GM19351 (cell line): ENCODE measurements at regions not wholly inside any gene's neighbourhood (a gene's known extent, or its start where the extent isn't known, plus 50 kb on each side); places are given as distances from the start of the nearest gene placed in this dataset.

Source experiments
- ATAC-seq: cut with Tn5 transposase; IDR thresholded peaks from one replicate; pipeline ENCODE4 v1.9.1; 2021; ENCODE audit warnings: mild to moderate bottlenecking, moderate library complexity; ENCODE audit not compliant: unreplicated experiment

DNA sequence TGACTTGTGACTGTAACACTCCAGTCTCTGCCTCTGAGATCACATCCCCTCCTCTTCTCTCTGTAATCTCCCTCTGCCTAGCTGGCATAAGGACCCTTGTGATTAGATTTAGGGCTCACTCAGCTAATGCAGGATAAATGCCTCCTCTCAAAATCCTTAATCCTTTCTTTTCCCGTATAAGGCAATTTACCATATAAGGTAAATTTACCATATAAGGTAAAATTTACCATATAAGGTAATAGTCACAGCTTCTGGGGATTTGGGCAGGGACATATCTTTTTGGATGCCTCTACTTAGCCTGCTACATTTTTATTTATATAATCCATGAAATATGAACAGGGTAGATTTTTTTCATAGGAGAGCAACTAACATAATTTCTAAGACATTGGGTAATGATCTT lies 318.0 kb upstream of the PUM3 start:
- no peak for ATAC-seq

- no peak for ATAC-seq
Observed at GRCh38 chr9:3157011-3157410, 313.1 kb upstream of the PUM3 start.

DNA sequence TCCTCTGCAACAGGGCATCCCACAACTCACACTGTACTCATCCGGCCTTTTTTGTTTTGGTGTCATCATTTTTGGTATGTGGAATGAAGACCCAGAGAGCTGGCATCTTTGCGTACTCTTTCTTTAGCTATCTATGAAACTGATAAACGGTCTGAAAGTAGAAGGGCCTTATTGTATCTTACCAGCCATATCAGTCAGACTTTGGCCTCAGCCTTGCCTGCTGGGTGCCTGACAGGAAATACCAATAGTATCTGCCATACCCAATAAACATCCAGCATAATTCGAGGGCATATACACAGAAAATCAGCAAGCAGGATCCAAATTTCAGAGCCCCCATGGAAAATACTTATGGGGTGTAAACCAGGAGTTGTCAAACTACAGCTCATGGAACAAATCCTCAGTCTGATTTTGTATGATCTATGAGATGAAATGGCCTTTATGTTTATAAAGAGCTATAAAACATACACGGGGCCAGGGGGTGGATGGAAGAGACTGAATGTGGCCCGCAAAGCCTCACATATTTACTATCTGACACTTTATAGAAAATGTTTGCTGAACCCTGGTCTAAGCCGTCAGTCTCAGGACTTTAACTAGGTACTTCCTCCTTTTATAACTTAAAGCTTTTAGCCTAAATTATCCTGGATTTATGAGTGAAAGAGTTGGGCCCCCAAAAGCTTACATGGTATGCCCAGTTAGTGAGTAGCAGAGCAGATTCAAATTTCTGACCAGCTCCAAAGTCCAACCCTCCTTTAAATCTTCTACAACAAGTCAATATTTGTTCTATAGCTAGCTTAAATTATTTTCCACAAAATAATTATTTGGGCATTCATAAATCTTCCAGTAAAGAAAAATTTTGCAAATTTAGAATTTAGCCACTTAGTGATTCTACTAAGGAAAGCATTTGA lies 308.0 kb upstream of the PUM3 start:
- no peak for ATAC-seq

- ATAC-seq = no peak
Observed at GRCh38 chr9:3150074-3150473, 306.2 kb upstream of the PUM3 start.

GRCh38 chr9:3138231-3139229 lies 294.6 kb upstream of the PUM3 start:
- ATAC-seq = no peak

- no peak for ATAC-seq
Observed at GRCh38 chr9:3137347-3137695, 293.4 kb upstream of the PUM3 start.

DNA sequence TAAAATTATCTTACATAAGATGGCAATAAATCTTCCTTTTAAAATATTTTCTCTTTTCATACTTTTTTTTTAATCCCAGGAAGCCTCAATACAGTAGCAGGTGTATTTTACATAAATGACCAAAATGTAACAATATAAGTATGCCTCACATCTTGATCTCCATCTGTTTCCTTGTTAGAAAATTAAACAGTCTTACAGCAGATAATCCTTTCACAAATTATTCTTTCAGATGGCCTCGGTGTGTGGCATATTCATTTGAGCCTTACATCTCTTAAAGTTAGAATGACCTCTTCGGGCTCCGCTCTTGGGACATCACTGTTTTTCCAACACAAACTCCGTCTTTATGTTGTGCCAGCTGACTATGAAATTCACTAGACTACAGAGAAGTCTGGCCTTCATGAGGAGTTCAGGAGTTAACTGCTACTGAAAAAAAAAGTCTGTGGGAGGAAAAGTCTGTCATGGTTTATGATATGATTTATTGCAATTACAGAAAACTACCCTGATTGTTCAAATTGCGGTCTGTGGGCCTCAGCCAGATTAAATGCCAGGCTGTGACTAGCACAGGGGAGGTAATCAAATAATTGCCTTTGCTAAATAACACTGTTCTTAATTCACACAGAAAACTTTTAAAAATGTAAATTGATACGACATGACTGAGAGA lies 292.9 kb upstream of the PUM3 start:
- no peak for ATAC-seq

DNA sequence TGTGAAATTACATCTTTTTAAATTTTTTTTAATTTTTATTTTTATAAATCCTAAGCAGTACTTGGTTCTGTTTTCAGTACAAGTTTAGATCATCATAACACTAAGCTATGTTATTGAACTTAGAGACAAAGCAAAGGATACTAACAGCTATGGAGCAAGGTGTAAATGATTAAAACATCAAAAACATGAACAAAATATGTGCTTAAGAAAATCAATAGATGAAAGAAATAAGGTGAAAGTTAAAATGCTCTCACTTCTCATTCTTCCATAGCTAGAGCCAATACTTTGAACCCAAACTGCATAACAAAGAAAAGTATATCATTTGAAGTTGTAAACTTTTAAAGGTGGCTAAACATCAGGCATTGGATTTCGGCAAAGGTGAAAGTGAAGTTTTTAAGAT lies 292.3 kb upstream of the PUM3 start:
- ATAC-seq = no peak

- ATAC-seq = no peak
Observed at GRCh38 chr9:3127564-3127963, 283.7 kb upstream of the PUM3 start.

GRCh38 chr9:3125602-3126405 lies 281.9 kb upstream of the PUM3 start:
- ATAC-seq = no peak

DNA sequence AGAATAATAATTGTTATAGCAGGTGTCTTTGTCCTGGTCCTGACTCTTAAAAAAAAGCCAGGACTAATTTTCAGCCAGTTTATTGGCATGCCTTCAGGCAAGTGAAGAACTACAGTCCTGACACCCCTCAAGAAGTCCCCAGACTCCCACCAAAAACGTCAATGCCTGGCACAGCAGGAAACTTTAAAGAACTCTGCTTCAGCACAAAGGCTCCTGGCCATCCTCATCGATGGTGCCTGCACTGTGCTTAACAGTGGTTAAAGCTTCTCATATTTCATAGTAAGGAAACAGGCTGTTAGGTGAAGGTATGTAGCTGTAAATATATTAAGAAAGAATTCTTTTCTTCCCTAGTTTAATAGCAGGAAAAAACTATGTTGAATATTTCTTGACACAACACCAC lies 280.1 kb upstream of the PUM3 start:
- ATAC-seq = no peak

DNA sequence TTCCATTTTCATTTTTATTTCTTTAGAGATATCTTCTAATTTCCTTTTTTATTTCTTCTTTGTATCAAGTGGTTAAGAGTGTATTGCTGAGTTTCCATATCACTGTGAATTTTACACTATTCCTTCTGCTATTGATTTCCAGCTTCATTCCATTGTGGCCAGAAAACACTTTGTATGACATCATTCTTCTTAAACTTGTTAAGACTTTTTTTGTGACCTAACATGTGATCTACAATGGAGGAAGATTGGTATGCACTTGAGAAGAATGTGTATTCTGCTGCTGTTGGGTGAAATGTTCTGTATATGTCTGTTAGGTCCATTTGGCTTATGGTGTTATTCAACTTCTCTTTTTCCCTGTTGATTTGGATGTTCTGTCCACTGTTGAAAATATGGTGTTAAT lies 274.2 kb upstream of the PUM3 start:
- no peak for ATAC-seq

GRCh38 chr9:3099646-3100045 lies 255.8 kb upstream of the PUM3 start:
- no peak for ATAC-seq

DNA sequence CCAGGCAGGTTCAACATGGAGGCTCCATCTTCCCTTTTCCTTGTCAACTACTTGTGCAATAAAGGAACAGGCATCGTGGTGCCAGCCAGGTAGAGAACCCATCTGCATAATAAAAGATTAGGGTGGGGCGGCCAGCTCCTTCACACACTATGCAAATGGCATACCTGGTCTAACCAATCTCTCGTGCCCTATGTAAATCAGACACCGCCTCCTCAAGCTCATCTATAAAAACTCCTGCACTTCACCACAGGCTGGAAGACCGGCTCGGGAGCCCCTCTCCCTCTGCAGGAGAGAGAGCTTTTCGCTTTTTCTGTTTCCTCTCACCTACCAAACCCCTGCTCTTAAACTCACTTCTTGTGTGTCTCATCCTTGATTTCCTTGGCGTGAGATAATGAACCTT lies 244.3 kb upstream of the PUM3 start:
- ATAC-seq = no peak

GRCh38 chr9:3087697-3088096 lies 243.8 kb upstream of the PUM3 start:
- no peak for ATAC-seq

DNA sequence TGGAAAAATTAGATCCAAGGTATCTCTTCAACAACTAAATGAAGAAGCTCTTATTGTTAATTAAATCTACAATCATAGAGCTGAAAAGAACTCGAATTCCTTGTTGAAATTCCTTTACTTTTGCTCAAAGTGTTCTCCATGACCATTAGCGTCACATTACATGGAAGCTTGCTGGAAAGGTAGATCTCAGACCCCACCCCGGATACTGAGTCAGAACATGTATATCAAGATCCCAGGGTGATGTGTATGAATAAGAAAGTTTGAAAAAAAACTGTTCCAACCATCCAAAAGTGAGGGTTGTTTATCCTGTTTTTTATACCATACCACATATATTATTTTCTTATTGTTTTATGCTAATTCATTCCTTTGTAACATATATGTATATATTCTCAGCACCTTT lies 237.1 kb upstream of the PUM3 start:
- ATAC-seq = no peak

- no peak for ATAC-seq
Observed at GRCh38 chr9:3074247-3074646, 230.4 kb upstream of the PUM3 start.

DNA sequence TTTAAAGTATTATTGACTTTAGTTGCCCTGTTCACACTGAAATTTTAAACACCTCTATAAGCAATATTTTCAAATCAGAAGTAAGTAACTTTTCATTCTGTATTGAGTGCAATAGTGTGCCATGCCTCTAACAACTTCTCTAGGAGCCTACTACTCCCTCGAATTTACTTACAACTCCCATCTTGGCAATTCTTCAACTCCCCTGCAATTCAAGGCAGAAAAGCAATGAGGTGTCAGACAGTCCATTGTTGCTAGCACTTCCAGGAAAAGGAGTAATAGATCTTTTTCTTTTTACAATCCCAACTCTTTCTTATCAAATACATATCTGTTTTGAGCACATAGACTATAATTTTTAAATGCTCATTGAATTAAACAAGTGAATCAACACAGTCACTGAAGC lies 222.7 kb upstream of the PUM3 start:
- no peak for ATAC-seq

- ATAC-seq = no peak
Observed at GRCh38 chr9:3059781-3060468, 216.0 kb upstream of the PUM3 start.

- ATAC-seq = no peak
Observed at GRCh38 chr9:3058409-3058808, 214.5 kb upstream of the PUM3 start.
